Right atrium auricular region (tissue), 2 donors: ENCODE measurements at regions not wholly inside any gene's neighbourhood (a gene's known extent, or its start where the extent isn't known, plus 50 kb on each side); places are given as distances from the start of the nearest gene placed in this dataset.
A peak's percentile ranks its signal among the peaks of the same experiment; 100 is the strongest.

Source experiments
- DNase-seq: peaks from one replicate; pipeline ENCODE4 v3.0.0-alpha.2; 2019; ENCODE audit warnings: low spot score
- H3K27ac ChIP-seq, 2 donors: fragments of 200-600 bp; sonication (generic); 1 replicate in 1 of 2; 2 replicates in 1 of 2; pipeline ENCODE4 v1.5.1; 2016 to 2019
- H3K27me3 ChIP-seq, 2 donors: fragments of 200-600 bp; sonication (generic); one replicate each; pipeline versions ENCODE4 v1.5.1 to v1.6.0; 2017 to 2019
- H3K36me3 ChIP-seq: fragments of 200-600 bp; sonication (generic); one replicate; pipeline ENCODE4 v1.5.1; 2016
- H3K4me1 ChIP-seq, 2 donors: fragments of 200-600 bp; sonication (generic); one replicate each; pipeline versions ENCODE4 v1.5.1 to v1.6.0; 2017 to 2019
- H3K4me3 ChIP-seq, 2 donors: fragments of 200-600 bp; sonication (generic); 1 replicate in 1 of 2; 2 replicates in 1 of 2; pipeline ENCODE4 v1.5.1; 2017 to 2019; ENCODE audit warnings: mild to moderate bottlenecking in 1 of 2, moderate library complexity in 1 of 2
- H3K9me3 ChIP-seq, 2 donors: fragments of 200-600 bp; sonication (generic); one replicate each; pipeline ENCODE4 v1.5.1; 2019
- TF ChIP-seq, protein P1 (sequence below), 2 donors: fragments of 200-600 bp; sonication (generic); IDR thresholded peaks; one replicate each; pipeline ENCODE4 v1.5.1; 2019; ENCODE audit warnings: antibody characterized with exemption in 2 of 2

DNA sequence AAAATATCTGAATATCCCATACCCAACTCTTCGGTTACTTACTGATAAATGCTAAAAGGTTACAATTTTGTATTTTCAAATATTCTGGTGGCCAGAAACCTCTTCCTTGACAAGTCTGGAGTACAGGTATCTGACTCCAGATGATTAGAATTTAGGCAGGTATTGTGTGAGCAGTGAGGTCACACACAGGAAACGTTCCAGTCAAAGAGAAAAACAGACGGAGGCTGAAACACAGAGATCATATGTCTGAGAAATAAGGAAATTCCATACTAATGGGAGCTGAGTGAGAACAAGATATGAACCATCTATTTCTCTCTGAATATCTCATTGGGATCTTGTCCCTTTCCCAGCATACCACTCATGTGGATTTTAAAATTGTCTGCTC, 89.4 kb upstream of the IGLL5 start:
- H3K4me3 ChIP-seq = no peak overlapping the region
- no peaks in the 10 kb centered on the region for H3K9me3 ChIP-seq
- no peak overlapping the region for H3K27ac ChIP-seq
- TF ChIP-seq, protein P1, sequence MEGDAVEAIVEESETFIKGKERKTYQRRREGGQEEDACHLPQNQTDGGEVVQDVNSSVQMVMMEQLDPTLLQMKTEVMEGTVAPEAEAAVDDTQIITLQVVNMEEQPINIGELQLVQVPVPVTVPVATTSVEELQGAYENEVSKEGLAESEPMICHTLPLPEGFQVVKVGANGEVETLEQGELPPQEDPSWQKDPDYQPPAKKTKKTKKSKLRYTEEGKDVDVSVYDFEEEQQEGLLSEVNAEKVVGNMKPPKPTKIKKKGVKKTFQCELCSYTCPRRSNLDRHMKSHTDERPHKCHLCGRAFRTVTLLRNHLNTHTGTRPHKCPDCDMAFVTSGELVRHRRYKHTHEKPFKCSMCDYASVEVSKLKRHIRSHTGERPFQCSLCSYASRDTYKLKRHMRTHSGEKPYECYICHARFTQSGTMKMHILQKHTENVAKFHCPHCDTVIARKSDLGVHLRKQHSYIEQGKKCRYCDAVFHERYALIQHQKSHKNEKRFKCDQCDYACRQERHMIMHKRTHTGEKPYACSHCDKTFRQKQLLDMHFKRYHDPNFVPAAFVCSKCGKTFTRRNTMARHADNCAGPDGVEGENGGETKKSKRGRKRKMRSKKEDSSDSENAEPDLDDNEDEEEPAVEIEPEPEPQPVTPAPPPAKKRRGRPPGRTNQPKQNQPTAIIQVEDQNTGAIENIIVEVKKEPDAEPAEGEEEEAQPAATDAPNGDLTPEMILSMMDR (IDR thresholded peaks at IDR 0.05) = no peak
- no peaks in the 10 kb centered on the region for H3K4me1 ChIP-seq
- DNase-seq = no peak
- H3K36me3 ChIP-seq = no peaks in the 10 kb centered on the region
- H3K27me3 ChIP-seq = no peaks in the 10 kb centered on the region

DNA sequence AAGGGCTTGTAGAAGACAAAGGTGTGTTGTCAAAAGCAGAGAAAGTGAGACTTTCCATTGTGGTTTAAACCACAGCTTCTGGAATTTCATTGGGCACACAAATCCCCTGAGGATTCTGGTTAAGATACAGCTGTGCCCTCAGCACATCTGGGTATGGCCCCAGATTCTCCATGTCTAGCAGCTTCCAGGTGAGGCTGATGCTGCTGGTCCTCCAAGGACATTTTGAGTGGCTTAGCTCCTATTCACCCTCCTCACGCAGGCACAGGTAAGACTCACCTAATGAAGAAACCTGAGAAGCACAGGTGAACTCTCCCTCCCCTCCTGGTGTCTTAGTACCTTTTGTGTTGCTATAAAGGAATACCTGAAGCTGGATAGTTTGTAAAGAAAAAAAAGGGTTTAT, 88.9 kb upstream of the IGLL5 start:
- H3K36me3 ChIP-seq = no peaks in the 10 kb centered on the region
- H3K9me3 ChIP-seq = no peaks in the 10 kb centered on the region
- no peak overlapping the region for H3K27ac ChIP-seq
- H3K4me1 ChIP-seq = no peaks in the 10 kb centered on the region
- H3K27me3 ChIP-seq = no peaks in the 10 kb centered on the region
- TF ChIP-seq, protein P1 (IDR thresholded peaks at IDR 0.05) = no peak
- H3K4me3 ChIP-seq = no peak overlapping the region
- no peak for DNase-seq

DNA sequence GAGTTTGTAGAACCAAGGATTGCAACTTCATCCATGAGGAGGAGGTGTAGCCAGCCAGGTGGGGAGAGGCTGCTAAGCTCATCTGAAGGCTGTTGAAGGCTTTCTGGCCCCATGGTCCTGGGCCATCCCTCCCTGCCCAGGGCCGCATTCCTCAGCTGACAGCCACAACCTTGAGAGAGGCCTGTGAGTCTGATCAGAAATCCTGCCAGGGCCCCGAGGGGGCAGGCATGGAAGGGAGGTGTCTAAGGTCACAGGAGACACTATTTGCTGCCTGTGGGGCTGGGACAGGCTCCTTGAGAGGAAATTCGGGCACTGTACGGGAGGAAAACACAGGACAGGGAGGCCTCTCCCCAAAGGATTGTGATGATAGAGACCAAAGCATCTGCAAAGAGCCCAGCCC, 88.1 kb upstream of the IGLL5 start:
- no peak overlapping the region for H3K27ac ChIP-seq
- TF ChIP-seq, protein P1 (IDR thresholded peaks at IDR 0.05) = no peak
- H3K27me3 ChIP-seq = no peaks in the 10 kb centered on the region
- H3K4me1 ChIP-seq = no peaks in the 10 kb centered on the region
- H3K4me3 ChIP-seq = no peak overlapping the region
- DNase-seq = no peak
- H3K9me3 ChIP-seq = no peaks in the 10 kb centered on the region
- H3K36me3 ChIP-seq = no peaks in the 10 kb centered on the region

DNA sequence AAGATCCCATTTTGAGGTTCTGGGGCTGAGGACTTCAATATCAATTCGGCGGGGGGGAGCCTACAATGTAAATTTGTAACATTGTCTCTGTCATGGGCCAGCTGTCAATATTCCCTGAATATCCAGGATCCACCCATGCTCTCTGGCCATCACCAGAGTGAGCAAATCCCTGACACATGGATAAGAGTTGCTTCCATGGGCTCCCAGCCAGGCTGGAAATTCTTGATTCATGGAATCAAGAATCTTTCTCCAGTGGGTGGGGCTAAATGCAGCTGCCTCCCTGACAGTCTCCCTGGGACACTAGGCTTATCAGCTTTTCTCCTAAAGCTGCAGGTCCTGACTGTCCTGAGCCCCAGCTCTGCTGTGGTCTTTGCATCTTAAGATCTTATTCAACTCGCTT, 86.9 kb upstream of the IGLL5 start:
- Histone ChIP-seq H3K27ac (no peak overlapping the region), H3K36me3 (no peaks in the 10 kb centered on the region), H3K27me3 (no peaks in the 10 kb centered on the region), H3K4me1 (no peaks in the 10 kb centered on the region), H3K4me3 (no peak overlapping the region), H3K9me3 (no peaks in the 10 kb centered on the region)
- TF ChIP-seq, protein P1 (IDR thresholded peaks at IDR 0.05) = no peak
- DNase-seq = no peak

DNA sequence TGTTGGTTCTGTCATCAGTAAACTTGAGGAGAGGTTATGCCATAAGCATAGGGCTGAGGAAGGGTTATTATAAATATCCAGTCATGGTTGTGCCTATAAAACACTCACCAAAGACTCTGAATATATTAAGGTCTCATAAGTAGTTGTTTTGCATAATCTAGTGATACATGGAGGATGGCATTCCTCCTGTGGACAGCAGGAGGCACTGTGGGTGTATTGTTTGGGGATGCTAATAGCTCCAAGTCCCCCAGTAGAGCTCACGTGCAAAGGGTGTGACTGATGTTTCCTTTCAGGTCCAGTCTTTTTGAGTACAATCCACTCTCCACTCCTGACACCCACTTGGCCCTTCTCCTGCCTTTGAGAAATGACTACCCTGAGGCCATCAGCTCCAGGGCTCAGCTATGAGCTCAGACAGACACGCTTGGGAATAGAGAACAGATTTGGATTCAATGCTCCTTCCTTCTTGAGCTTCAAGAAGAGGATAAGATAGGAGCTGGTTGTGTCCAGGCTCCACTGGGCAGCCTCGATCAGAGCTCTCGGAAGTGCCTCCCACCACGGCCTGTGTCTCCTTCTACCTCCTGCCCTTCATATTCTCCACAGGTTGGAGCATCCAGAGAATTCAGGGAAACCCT, 85.2 kb upstream of the IGLL5 start:
- no peaks in the 10 kb centered on the region for H3K36me3 ChIP-seq
- H3K9me3 ChIP-seq = no peaks in the 10 kb centered on the region
- DNase-seq = no peak
- TF ChIP-seq, protein P1 (IDR thresholded peaks at IDR 0.05) = peak in 1 of 2 donors; percentile 17
- no peaks in the 10 kb centered on the region for H3K4me1 ChIP-seq
- H3K27ac ChIP-seq = no peak overlapping the region
- H3K4me3 ChIP-seq = no peak overlapping the region
- no peaks in the 10 kb centered on the region for H3K27me3 ChIP-seq

DNA sequence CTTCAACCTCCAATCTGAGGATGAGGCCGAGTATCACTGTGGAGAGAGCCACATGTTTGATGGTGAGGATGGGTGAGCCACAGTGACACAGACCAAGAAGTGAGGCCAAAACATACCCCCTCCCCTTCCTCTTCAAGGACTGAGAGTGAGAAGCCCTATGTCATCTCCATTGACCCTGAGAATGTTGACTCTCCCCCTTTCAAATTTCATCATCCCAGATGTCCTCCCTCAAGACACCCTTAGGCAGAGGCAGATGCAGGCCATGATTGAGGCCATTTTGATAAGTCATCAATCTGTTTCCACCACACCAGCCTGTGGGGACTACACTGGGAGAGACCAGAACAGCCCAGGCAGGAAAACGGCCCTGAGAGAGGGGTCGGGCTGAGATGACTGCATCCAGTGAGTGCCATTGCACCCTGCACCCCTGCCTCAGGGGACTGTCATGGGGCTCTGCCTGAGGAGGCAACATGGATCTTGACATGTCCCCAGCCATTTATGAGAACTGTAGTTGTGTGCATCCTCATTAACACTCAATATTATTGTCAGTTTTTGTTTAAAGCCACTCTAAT, 84.2 kb upstream of the IGLL5 start:
- TF ChIP-seq, protein P1 (IDR thresholded peaks at IDR 0.05) = no peak
- H3K4me3 ChIP-seq = no peak overlapping the region
- H3K4me1 ChIP-seq = no peaks in the 10 kb centered on the region
- no peak for DNase-seq
- no peaks in the 10 kb centered on the region for H3K9me3 ChIP-seq
- no peak overlapping the region for H3K27ac ChIP-seq
- no peaks in the 10 kb centered on the region for H3K36me3 ChIP-seq
- H3K27me3 ChIP-seq = no peaks in the 10 kb centered on the region
